K562 (cell line): ENCODE measurements at regions not wholly inside any gene's neighbourhood (a gene's known extent, or its start where the extent isn't known, plus 50 kb on each side); places are given as distances from the start of the nearest gene placed in this dataset.

Experiments
- ATAC-seq: fragments of 200-7000 bp; cut with Tn5 transposase; 3 replicates; pipeline ENCODE4 v1.9.1; 2020; ENCODE audit warnings: moderate library complexity
- BruUV-seq: library from RNA; stranded (reverse); fragments of 400-500 nt; replicated peaks from 2 replicates; lab custom pipeline; 2021; lab: Mats Ljungman, UMichigan
- CTCF ChIA-PET: fragments of 300-600 bp; formaldehyde crosslinking; extraction: SDS; loops from one replicate; lab custom pipeline; 2021; ENCODE audit warnings: low intra/inter-chr PET ratio; lab: Yijun Ruan, JAX
- POLR2A ChIA-PET: fragments of 300-600, 350-650 bp; sonication (Branson Sonifier 250); formaldehyde crosslinking; extraction: SDS; loops from one replicate; lab custom pipeline; 2021; ENCODE audit warnings: antibody characterized with exemption, inconsistent platforms; lab: Yijun Ruan, JAX
- DNase-seq, 4 experiments: peaks; one replicate each; pipeline versions ENCODE4 v3.0.0 to v3.0.0-alpha.2; 2011 to 2018; ENCODE audit warnings: low spot score in 3 of 4, mixed read lengths in 3 of 4; ENCODE audit errors: extremely low read depth in 1 of 4
- FAIRE-seq: peaks from 2 replicates; lab custom pipeline; 2011; peaks lifted over from hg19 to GRCh38; lab: Jason Lieb, UNC
- H2AFZ ChIP-seq: 2 replicates; pipeline ENCODE4 v1.6.0; 2011; ENCODE audit warnings: low read depth, low read length, control low read depth, inconsistent platforms
- H3K27ac ChIP-seq: fragments of 200-600 bp; 3 replicates; pipeline ENCODE4 v1.8.0; 2011; ENCODE audit warnings: low read depth, mild to moderate bottlenecking, control low read depth, inconsistent platforms, low read length, moderate library complexity, mixed read lengths; ENCODE audit errors: extremely low read depth
- H3K27me3 ChIP-seq, 2 experiments: fragments of 300-600 bp in 1 of 2; 2 replicates in 1 of 2; 3 replicates in 1 of 2; pipeline versions ENCODE4 v1.6.0 to v1.8.0; 2011; ENCODE audit warnings: inconsistent platforms in 2 of 2, low read length in 2 of 2, mild to moderate bottlenecking in 1 of 2, mixed read lengths in 1 of 2, moderate library complexity in 1 of 2; ENCODE audit not compliant: control insufficient read depth in 2 of 2, insufficient read depth in 2 of 2
- H3K36me3 ChIP-seq: fragments of 300-600 bp; 3 replicates; pipeline ENCODE4 v1.8.0; 2011; ENCODE audit warnings: mild to moderate bottlenecking, low read length, inconsistent platforms; ENCODE audit not compliant: control insufficient read depth, insufficient read depth
- H3K4me1 ChIP-seq, 2 experiments: fragments of 200-600 bp in 1 of 2; replicated peaks in 1 of 2; 2 replicates in 1 of 2; 3 replicates in 1 of 2; pipeline versions ENCODE4 v1.5.1 to v1.8.0; 2011; ENCODE audit warnings: inconsistent platforms in 2 of 2, low read length in 2 of 2, mild to moderate bottlenecking in 1 of 2, mixed read lengths in 1 of 2, moderate library complexity in 1 of 2; ENCODE audit not compliant: control insufficient read depth in 2 of 2, insufficient read depth in 2 of 2
- H3K4me2 ChIP-seq: 2 replicates; pipeline ENCODE4 v1.6.1; 2011; ENCODE audit warnings: low read length, control low read depth, inconsistent platforms, mixed read lengths; ENCODE audit not compliant: insufficient read depth
- H3K4me3 ChIP-seq: fragments of 200-600 bp; sonication (generic), shearing (Covaris generic); 2 replicates; pipeline ENCODE4 v1.5.1; 2016; ENCODE audit warnings: control low read depth, inconsistent platforms
- H3K79me2 ChIP-seq: fragments of 200-600 bp; 3 replicates; pipeline ENCODE4 v1.8.0; 2011; ENCODE audit warnings: low read length, inconsistent platforms; ENCODE audit not compliant: control insufficient read depth, insufficient read depth
- H3K9ac ChIP-seq, 2 experiments: 2 replicates each; pipeline versions ENCODE4 v1.6.0 to v1.6.1; 2011; ENCODE audit warnings: low read depth in 2 of 2, low read length in 2 of 2, control low read depth in 1 of 2, inconsistent platforms in 1 of 2, mild to moderate bottlenecking in 1 of 2, mixed read lengths in 1 of 2; ENCODE audit not compliant: insufficient read depth in 1 of 2
- H3K9me1 ChIP-seq: one replicate; pipeline ENCODE4 v1.6.0; 2011; ENCODE audit warnings: inconsistent platforms, mild to moderate bottlenecking, low read length, moderate library complexity; ENCODE audit not compliant: control insufficient read depth, insufficient read depth
- H3K9me3 ChIP-seq: replicated peaks from 2 replicates; pipeline ENCODE4 v1.5.1; 2011; ENCODE audit warnings: low read depth, low read length, inconsistent platforms; ENCODE audit not compliant: control insufficient read depth, insufficient read depth
- H4K20me1 ChIP-seq: replicated peaks from 2 replicates; pipeline ENCODE4 v1.6.1; 2011; ENCODE audit warnings: low read length, inconsistent platforms, mixed read lengths; ENCODE audit not compliant: control insufficient read depth, insufficient read depth
- HMG20B ChIP-seq: fragments of 250-450 bp; sonication (Bioruptor Pico); IDR thresholded peaks from 2 replicates; pipeline ENCODE4 v1.5.0; 2021; ENCODE audit warnings: mild to moderate bottlenecking
- KDM5B ChIP-seq: fragments of 200-600 bp; sonication (generic); IDR thresholded peaks from 2 replicates; pipeline ENCODE4 v1.6.1; 2012; ENCODE audit warnings: low read depth, mild to moderate bottlenecking, moderate library complexity, low read length, control low read depth, inconsistent platforms; ENCODE audit not compliant: insufficient replicate concordance
- MIER1 ChIP-seq: fragments of 450-650 bp; IDR thresholded peaks from 2 replicates; pipeline ENCODE4 v1.6.1; 2016; ENCODE audit warnings: antibody characterized with exemption, mild to moderate bottlenecking, low read depth
- NFXL1 ChIP-seq: fragments of 450-650 bp; formaldehyde crosslinking; IDR thresholded peaks from 2 replicates; pipeline ENCODE4 v1.4.0; 2021; ENCODE audit warnings: mild to moderate bottlenecking
- PREB ChIP-seq: sonication (generic); formaldehyde crosslinking; IDR thresholded peaks from 2 replicates; pipeline ENCODE4 v1.8.1; 2023; ENCODE audit warnings: mild to moderate bottlenecking, missing genetic modification reagents
- PRMT5 ChIP-seq: sonication (generic); formaldehyde crosslinking; IDR thresholded peaks from 2 replicates; pipeline ENCODE4 v1.5.0; 2020; ENCODE audit warnings: missing genetic modification reagents
- SMARCA4 ChIP-seq: fragments of 450-650 bp; IDR thresholded peaks from 2 replicates; pipeline ENCODE4 v1.6.1; 2016
- SRSF1 ChIP-seq: fragments of 200-400 bp; formaldehyde crosslinking; IDR thresholded peaks from 2 replicates; pipeline ENCODE4 v1.6.1; 2017; ENCODE audit warnings: mild to moderate bottlenecking, low read depth, low read length, moderate library complexity
- STAT5A ChIP-seq: IDR thresholded peaks from 2 replicates; pipeline ENCODE4 v1.6.1; 2012; ENCODE audit warnings: low read length, inconsistent platforms, borderline replicate concordance
- TSC22D4 ChIP-seq: fragments of 450-650 bp; IDR thresholded peaks from 2 replicates; pipeline ENCODE4 v1.6.1; 2016; ENCODE audit warnings: missing genetic modification characterization, missing biosample characterization, control low read depth
- ZNF23 ChIP-seq: fragments of 250-450 bp; sonication (Bioruptor Pico); IDR thresholded peaks from 2 replicates; pipeline ENCODE4 v1.4.0; 2020; ENCODE audit warnings: mild to moderate bottlenecking
- WGBS: fragments of 100-300 bp; shearing (Covaris generic); methylation state at CpG from one replicate; pipeline ENCODE4 v1.1.6; 2016; ENCODE audit warnings: low coverage, mixed read lengths; ENCODE audit not compliant: insufficient coverage; ENCODE audit errors: missing lambda C conversion rate; 5-methylcytosine and 5-hydroxymethylcytosine counted together
- in situ Hi-C: fragments of 300-500 bp; cut with MboI; formaldehyde crosslinking; loops from 4 replicates; pipeline ENCODE4 v1.15.0; 2018; ENCODE audit warnings: inconsistent platforms, mixed read lengths
- intact Hi-C: fragments of 100-400 bp; cut with micrococcal nuclease; formaldehyde crosslinking; loops from 2 replicates; pipeline ENCODE4 v1.14.2; 2022
- TF ChIP-seq, protein P1 (sequence below): fragments of 250-450 bp; sonication (Bioruptor Pico); IDR thresholded peaks from 2 replicates; pipeline ENCODE4 v1.4.0; 2020; ENCODE audit warnings: mild to moderate bottlenecking, moderate library complexity
- TF ChIP-seq, protein P2 (sequence below): fragments of 200-800 bp; sonication (Bioruptor generic); IDR thresholded peaks from 2 replicates; pipeline ENCODE4 v1.6.1; 2017; ENCODE audit warnings: missing genetic modification characterization, missing compliant biosample characterization

DNA sequence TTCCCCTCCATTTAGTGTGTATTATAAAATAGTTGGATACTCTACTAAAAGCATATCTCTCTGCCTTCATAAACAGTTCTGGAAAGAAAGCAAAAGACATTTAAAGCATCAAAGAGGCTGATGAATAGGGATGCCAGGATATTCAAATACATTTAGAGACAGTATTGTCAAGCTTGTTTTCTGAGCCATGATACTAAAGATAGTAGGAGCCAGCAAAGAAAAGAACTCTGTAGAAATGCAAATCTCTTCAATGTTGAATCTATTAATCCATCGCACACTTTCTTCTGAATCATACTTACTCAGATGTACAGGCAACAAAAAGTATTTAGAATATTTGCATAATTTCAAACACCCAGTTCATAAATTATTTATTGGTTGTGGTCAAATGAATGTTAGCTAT, 207.1 kb upstream of the MEF2C start (continued):
- TF ChIP-seq, protein P1, sequence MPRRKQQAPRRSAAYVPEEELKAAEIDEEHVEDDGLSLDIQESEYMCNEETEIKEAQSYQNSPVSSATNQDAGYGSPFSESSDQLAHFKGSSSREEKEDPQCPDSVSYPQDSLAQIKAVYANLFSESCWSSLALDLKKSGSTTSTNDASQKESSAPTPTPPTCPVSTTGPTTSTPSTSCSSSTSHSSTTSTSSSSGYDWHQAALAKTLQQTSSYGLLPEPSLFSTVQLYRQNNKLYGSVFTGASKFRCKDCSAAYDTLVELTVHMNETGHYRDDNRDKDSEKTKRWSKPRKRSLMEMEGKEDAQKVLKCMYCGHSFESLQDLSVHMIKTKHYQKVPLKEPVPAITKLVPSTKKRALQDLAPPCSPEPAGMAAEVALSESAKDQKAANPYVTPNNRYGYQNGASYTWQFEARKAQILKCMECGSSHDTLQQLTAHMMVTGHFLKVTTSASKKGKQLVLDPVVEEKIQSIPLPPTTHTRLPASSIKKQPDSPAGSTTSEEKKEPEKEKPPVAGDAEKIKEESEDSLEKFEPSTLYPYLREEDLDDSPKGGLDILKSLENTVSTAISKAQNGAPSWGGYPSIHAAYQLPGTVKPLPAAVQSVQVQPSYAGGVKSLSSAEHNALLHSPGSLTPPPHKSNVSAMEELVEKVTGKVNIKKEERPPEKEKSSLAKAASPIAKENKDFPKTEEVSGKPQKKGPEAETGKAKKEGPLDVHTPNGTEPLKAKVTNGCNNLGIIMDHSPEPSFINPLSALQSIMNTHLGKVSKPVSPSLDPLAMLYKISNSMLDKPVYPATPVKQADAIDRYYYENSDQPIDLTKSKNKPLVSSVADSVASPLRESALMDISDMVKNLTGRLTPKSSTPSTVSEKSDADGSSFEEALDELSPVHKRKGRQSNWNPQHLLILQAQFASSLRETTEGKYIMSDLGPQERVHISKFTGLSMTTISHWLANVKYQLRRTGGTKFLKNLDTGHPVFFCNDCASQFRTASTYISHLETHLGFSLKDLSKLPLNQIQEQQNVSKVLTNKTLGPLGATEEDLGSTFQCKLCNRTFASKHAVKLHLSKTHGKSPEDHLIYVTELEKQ (CRISPR knock-in tag): no peak
- TF ChIP-seq KDM5B (no peak), NFXL1 (CRISPR knock-in tag) (no peak), SRSF1 (no peak), TSC22D4 (tag) (no peak)

DNA sequence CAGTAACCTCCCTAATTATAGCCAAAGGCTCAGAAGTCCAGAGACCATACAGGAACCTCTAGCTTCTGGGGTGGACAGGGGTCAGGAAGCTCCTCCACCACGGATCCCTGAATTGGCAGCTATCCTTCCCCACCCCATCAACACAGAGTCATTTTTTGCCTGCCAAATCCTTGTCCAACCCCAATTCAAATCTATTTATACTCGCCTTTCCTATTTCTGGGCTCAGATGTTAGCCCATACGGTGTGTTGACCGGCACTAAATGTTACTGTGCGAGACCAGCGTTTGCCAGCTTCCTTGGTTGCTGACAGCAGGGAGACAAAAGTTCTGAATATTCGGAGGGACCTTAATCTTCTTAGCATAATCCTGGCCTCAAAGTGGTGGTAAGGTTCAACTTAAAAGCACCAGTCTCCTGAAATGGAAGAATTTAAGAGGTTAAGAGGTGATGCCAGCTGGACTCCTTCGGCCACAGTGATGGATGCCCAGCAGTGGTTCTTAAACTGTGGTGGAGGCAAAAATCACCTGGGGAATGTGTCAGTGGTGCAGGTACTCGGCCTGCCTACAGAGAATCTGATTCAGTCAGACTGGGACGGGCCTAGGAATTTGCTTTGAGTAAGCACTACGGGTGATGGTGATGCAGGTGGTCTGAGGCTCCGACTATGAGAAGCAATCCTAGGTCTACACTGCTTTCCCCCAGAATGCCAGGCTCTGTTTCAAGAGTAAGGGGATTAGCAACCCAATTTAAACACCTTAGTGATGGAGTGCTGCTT, 204.8 kb upstream of the MEF2C start:
- no peak for ATAC-seq
- in situ Hi-C loops (no loop called here), intact Hi-C loops (no loop called here)
- Histone ChIP-seq H3K9me1 (no peaks in the 10 kb centered on the region), H3K36me3 (no peaks in the 10 kb centered on the region), H3K4me3 (no peak overlapping the region), H3K79me2 (no peaks in the 10 kb centered on the region), H3K9me3 (no peaks in the 10 kb centered on the region), H2AFZ (no peak overlapping the region), H4K20me1 (no peaks in the 10 kb centered on the region), H3K27ac (no peak overlapping the region), H3K9ac (no peak overlapping the region), H3K4me2 (no peak overlapping the region), H3K27me3 (no peaks in the 10 kb centered on the region), H3K4me1 (peaks cover 0 to 2% of the 10 kb centered on the region in 2 experiments; a peak in 1 of 5 replicates)
- no peak for FAIRE-seq
- WGBS: 44% methylated on average over 12 of the region's 12 CpGs
- BruUV-seq: no TSS peak
- DNase-seq: no peak
- POLR2A ChIA-PET: interaction anchor here (1.0 kb wide), 1 partner anchor 15 kb away, joined by 3 read pairs; no protein-coding TSS in a partner anchor
- CTCF ChIA-PET: no interaction called here
- TF ChIP-seq, protein P2, sequence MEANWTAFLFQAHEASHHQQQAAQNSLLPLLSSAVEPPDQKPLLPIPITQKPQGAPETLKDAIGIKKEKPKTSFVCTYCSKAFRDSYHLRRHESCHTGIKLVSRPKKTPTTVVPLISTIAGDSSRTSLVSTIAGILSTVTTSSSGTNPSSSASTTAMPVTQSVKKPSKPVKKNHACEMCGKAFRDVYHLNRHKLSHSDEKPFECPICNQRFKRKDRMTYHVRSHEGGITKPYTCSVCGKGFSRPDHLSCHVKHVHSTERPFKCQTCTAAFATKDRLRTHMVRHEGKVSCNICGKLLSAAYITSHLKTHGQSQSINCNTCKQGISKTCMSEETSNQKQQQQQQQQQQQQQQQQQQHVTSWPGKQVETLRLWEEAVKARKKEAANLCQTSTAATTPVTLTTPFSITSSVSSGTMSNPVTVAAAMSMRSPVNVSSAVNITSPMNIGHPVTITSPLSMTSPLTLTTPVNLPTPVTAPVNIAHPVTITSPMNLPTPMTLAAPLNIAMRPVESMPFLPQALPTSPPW (CRISPR knock-in tag): no peak
- TF ChIP-seq MIER1 (no peak), STAT5A (no peak), ZNF23 (CRISPR knock-in tag) (no peak), PREB (CRISPR knock-in tag) (no peak), HMG20B (CRISPR knock-in tag) (no peak), SMARCA4 (no peak), PRMT5 (CRISPR knock-in tag) (no peak)
